Liver (tissue), 3 donors: ENCODE measurements at regions not wholly inside any gene's neighbourhood (a gene's known extent, or its start where the extent isn't known, plus 50 kb on each side); places are given as distances from the start of the nearest gene placed in this dataset.

ENCODE experiments used
- ATF3 ChIP-seq: IDR thresholded peaks from 2 replicates; pipeline ENCODE4 v1.6.1; 2016; ENCODE audit warnings: antibody characterized with exemption
- CTCF ChIP-seq: fragments of 150-350 bp; IDR thresholded peaks from 2 replicates; pipeline ENCODE4 v1.5.1; 2017; ENCODE audit warnings: improper control_type of control experiment, low read depth, low read length; ENCODE audit not compliant: missing input control
- GABPA ChIP-seq, 2 donors: IDR thresholded peaks in 1 of 2; conservative IDR thresholded peaks in 1 of 2; 2 replicates each; pipeline ENCODE4 v1.6.1; 2016; ENCODE audit warnings: antibody characterized with exemption in 2 of 2, mild to moderate bottlenecking in 1 of 2, moderate library complexity in 1 of 2
- HNF4A ChIP-seq, 2 donors: conservative IDR thresholded peaks; 2 replicates each; pipeline ENCODE4 v1.6.1; 2016; ENCODE audit warnings: antibody characterized with exemption in 2 of 2, mild to moderate bottlenecking in 2 of 2
- MAX ChIP-seq: IDR thresholded peaks from 2 replicates; pipeline ENCODE4 v1.6.1; 2016; ENCODE audit warnings: antibody characterized with exemption
- RAD21 ChIP-seq, 2 donors: IDR thresholded peaks; 2 replicates each; pipeline ENCODE4 v1.6.1; 2016; ENCODE audit warnings: antibody characterized with exemption in 2 of 2, mild to moderate bottlenecking in 2 of 2
- RXRA ChIP-seq, 2 donors: IDR thresholded peaks; 2 replicates each; pipeline ENCODE4 v1.6.1; 2017 to 2018; ENCODE audit warnings: antibody characterized with exemption in 2 of 2, mild to moderate bottlenecking in 1 of 2
- SP1 ChIP-seq: IDR thresholded peaks from 2 replicates; pipeline ENCODE4 v1.6.1; 2018; ENCODE audit warnings: antibody characterized with exemption, mild to moderate bottlenecking
- TAF1 ChIP-seq: conservative IDR thresholded peaks from 2 replicates; pipeline ENCODE4 v1.6.1; 2016; ENCODE audit warnings: antibody characterized with exemption, mild to moderate bottlenecking
- YY1 ChIP-seq: IDR thresholded peaks from 2 replicates; pipeline ENCODE4 v1.6.1; 2016; ENCODE audit warnings: antibody characterized with exemption, mild to moderate bottlenecking
- ZBTB33 ChIP-seq: IDR thresholded peaks from 2 replicates; pipeline ENCODE4 v1.6.1; 2016; ENCODE audit warnings: antibody characterized with exemption
- donor health status: healthy.
- donor health status: healthy.

- TF ChIP-seq CTCF (no peak), GABPA (IDR thresholded peaks at IDR 0.05 in 1 of 2, conservative IDR thresholded peaks at IDR 0.05 in 1 of 2) (no peak), SP1 (no peak), MAX (no peak), ZBTB33 (no peak), YY1 (no peak), HNF4A (conservative IDR thresholded peaks at IDR 0.05) (peak in 1 of 2 donors; percentile 44), RAD21 (IDR thresholded peaks at IDR 0.05) (no peak), ATF3 (no peak), RXRA (IDR thresholded peaks at IDR 0.05) (peak in 1 of 2 donors; percentile 26), TAF1 (no peak)
Observed at GRCh38 chr7:53541475-53541874, 506.0 kb downstream of the POM121L12 start.
